SHP77 treated with DMSO at 0.1 percent for 48 hours (cell line): ENCODE measurements at regions not wholly inside any gene's neighbourhood (a gene's known extent, or its start where the extent isn't known, plus 50 kb on each side); places are given as distances from the start of the nearest gene placed in this dataset.

ENCODE experiments used
- DNase-seq: peaks from one replicate; lab custom pipeline; 2025; lab: John Stamatoyannopoulos, UW

DNA sequence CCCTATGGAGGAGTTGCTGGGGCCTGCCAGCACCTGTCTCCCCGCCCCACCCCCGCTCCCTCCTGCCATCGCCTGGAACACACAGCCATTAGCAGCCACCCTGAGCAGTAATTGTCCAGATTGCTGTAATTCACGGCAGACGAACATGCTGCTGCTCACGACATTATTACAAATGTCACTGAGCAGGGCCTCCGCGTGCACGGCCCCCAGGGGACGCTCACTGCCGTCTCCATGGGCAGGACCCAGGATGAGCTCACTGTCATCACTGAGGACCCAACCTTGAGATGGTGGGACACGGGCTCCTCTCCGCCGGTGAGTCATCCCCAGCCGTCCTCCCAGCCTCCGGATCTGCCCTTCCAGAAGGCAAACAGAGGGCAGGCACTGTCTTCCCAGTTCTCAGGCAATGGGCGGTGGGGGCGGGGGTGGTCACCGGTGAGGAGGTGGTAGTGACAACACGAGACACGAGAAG, 100.4 kb downstream of the RFLNA start:
- DNase-seq: no peak

DNA sequence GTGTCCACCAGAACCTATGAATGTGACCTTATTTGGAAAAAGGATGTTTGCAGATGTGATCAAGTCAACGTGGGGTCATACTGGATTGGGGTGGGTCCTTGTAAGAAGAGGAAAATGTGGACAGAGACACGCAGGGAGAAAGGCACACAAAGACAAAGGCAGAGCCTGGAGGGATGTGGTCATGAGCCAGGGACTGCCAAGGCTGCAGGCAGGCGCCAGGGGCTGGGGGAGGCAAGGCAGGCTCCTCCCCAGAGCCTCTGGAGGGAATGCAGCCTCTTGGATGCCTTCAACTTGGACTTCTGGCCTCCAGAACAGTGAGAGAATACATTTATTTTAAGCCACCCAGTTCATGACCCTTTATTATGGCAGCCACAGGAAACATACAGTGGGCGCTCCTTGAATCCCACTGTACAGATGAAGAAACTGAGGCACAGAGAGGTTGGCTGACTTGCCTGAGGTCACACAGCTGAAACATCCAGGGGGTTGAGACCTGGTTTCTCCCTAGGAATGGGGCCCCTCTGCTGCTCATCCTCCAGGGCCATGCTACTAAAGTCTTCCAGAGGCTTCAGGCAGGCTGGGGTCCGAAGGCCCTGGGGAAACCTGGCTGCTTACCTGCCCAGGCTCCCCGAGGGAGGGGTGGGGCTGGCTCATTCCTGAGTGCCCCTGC, 99.7 kb downstream of the RFLNA start:
- DNase-seq: no peak

DNA sequence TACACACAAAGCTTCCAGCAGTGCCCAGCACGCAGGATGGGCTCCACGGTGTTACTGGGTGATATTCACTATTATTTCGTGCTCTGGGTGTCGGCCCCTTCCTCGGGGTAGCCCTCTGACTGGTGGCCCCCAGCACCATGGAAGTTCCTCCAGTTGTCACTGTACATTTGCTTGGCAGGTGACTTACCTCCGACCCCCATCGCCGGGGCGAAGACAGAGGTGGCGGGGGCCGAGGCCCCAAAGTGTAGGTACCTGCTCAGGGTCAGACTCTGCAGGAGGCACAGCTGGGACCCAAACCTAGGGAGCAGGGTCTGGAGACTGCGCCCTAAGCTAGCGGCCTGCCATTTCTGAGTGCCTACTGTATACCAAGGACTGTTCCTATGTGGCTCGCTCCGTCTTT, 98.9 kb downstream of the RFLNA start:
- no peak for DNase-seq

DNA sequence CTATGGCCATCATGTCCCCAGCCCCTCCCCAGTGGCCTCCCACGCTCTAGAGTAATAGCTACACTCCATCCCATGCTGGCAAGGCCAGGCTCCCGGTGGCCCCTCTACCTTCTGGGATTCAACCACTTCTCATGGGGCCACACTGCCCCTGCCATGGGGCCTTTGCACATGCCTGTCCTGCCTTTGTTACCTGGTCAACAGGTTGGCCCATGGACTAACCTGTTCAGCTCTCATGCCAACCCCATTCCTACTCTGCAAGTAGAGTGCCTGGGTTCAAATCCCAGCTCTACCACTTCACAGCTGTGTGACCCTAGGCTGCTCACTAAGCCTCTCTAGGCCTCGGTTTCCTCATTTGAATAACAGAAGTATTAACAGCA, 98.5 kb downstream of the RFLNA start:
- no peak for DNase-seq

DNA sequence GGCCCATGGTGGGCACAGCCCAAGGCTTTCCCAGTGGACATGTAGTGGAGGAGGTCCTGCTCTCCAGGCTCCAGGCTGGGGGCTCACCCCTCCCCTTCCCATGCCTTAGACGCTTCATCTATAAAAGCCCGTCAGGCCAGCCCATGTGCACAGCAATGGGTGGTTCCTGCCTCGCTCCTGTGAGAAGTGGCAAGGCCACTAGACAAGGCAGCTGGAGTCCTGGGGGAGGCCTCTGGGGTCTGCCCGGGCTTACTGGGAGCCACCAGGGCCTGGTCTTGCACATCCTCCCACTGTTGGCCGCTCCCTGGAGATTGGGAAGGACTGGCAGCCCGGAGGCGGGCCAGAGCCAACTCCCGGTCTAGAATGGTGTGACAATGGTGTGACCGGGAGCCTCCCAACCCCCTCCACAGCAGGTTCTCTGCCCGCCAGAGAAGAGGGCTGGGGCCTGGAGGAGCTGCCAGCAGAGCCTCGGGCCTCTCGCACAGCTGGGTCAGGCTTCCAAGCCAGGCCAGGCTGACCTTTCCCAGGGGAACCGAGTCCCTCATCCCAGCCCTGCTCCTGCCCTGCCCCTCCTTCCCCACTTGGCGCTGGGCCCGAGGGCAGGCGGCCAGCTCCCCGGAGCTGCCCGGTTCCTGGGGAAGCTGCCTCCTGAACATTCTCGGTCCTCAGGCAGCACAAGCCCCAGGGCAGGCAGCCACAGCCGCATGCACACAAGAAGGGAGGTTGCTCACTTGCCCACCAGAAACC, 97.9 kb downstream of the RFLNA start:
- no peak for DNase-seq

DNA sequence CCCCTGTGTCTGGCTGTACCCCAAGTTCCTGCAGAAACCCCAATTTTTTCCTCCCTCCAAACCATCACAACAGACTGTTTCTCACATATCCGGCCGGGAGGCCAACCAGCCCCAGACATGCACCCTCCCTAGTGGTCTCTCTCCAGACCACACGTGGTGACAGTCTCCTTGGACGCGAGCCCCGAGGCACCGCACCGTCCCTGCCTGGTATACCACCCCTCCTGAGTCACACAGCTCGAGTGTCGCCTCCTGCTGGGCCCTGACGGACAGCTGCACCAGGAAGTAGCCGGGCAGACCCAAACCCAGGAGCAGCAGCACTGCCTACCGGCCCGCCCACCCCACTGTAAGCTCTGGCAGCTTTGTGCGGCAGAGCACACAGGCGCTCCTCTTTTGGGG, 97.4 kb downstream of the RFLNA start:
- no peak for DNase-seq

DNA sequence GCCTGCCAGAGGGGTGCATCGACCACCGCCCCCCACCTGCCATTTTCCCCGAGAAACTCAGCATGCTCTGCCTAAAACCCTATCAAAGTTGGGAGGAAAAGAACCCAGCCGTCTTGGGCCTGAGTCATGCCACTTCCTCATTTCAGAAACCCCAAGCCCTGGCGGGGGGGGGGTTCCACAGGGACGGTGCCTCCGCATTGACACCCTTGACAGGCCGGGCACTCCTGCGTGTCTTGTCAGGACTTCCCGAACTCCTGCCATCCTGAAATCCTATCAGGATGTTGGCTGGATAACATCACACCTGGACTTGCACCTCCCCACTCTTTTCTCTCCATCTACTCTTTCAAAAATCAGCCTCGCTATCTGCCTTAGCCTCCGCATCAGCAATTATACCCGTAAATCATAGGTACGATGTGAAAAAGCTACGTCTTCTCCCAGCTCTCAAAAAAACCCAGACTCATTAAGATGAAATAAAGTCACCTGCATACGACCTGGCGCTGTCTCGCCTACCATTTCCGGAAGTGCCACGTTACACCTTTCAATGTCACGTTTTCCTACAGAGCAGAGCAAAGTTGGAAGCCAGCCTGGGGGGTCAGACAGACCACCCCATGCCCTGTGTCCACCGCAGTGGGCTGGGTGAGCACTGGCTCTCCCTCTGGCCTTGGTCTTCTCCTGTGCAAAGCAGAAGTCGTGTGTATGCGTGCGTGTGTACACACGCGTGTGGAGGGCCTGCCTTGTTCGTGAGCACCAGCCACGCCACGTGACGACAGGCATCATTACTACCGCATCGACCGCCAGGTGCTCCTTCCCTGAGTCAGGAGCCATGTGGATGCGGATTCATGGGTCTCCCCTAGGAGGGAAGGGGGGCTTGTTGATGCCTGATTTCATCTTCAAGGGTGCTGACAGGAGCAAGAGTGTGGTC, 96.7 kb downstream of the RFLNA start:
- DNase-seq: no peak

DNA sequence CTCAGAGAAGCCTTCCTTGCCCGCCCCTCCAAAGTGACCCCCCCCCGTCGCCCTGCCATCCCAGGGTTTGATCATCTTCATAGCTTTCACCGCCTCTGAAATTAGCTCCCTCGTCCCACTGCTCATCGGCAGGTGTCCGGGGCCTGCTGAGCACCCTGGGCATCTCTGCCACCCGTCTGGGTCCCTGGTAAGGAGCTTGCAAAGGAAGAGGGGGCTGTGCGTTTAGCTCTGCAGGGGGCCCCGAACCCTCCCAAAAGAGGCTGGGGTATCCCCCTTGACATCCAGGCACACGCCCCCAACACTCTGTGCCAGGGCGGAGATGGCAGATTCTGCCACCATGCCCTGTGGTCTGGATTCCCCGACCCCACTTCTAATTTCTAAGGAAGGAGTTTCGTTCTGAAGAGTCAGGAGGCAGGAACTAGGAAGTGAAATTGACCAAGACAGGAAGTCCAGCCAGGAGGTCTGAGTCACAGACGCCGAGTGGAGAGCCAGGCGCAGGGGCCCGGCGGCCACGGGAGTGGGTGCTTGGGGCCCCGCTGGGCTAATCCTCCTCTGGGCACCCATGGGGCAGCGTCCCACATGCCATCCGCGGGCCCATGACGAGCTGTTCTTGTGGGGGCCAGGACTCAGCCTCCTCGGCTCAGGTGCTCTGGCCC, 95.7 kb downstream of the RFLNA start:
- DNase-seq: no peak

DNA sequence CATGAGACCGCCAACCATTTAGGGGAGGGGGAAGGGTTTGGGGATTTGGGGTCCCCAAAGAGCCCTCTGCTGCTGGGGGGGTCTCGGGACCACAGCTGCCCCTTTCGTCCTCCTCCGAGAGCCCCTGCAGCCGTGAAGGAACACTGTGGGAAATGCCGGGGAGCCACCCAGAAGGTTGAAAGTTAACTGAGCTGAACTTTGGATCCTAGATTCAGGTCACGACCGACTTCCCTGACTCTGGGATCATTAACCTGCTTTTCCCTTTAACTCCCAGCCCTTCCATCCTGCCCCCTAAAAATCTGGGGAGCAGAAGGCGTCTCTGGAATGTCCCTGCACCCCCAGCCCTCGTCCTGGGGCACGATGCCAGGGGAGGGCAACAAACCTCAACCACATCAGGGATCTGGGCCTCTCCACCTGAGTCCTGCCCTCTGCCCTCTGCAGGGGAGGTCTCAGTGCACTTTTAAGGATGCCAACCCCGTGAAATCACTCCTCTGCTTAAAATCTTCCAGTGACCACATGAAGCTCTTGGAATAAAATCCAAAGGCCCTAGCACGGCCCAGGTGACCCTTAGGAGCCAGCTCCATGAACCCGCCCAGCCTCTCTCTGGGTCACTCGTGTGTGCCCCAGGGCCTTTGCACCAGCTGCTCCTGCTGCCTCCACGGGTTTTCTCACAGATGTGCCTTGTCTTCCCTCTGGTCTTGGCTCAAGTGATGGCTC, 95.0 kb downstream of the RFLNA start:
- no peak for DNase-seq

DNA sequence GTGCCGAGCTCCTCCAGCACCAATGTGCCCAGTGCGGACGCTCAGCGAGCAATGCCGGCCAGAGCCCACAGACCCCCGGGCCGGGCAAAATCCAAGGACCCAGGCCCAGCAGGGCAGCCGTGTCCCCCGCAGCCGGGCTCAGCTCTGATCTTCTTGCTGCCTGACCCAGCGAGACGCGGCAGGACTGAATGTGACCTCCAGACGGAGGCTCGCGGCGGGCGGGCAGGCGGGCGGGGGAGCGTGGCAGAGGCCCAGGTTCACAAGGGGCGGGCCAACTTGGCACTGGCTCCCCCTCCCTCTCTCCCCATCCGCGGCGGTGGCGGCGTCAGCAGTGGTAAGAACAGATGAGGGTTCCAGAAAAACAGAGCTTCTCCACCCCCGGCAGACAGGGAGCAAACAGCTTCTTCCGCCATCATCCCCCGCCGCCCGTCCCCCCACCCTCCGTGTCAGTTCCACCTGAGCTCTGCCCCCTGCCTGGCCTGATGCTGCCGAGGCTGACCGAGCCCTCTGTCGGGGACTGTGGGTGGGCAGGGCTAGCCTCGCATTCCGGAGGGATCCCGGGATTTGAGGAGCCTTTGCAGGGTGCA, 94.3 kb downstream of the RFLNA start:
- DNase-seq: no peak

DNA sequence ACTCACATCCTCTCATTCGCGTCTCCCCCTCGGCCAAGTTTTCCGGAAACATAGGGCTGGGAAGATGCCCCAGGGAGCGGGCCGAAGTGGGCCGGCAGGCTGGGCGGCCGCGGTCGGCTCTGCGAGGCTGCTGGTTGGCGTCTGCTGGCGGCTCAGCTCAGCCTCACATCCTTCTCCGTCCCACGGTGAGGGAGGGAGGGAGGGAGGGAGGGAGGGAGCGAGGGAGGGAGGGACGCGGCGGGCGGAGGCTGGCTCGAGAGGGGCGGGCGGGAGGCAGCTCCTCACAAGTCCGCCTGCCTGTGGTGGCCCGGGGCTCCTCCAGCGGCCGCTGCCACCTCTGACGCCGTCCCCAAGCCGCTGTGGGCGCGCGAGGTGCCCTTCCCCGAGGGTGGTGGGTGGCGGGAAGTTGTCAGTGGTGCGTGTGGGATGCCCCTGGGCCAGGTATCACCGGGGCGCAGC, 93.8 kb downstream of the RFLNA start:
- DNase-seq: no peak

DNA sequence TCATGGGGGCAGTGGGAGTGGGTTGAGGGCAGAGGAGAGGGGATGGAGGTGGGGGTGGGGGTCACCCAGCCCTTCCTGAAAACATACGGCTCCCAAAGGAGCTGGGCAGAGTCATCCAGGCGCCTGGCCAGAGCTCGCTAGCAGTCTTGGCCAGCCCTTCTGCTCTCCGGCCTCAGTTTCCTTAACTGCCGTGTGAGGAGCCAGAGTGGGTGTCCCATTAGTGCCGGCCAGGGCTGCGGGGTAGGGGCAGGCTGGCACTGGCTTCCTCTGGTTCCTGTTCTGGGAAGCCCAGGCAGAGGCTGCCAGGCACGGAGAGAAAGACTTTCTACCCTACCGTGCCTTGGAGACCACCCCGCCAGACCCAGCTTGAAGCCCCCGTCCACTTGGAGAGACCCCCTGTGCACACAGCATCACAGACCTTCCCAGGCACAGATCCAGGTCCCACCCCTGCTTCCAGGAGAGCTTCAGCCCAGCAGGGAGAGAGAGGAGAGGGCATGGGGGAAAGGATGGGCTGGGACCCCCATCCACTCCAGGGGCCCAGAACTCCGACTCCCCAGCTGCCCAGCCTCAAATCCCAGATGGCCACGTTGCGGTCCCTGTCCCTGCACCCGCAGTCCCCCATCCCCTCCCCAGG, 93.3 kb downstream of the RFLNA start:
- no peak for DNase-seq

DNA sequence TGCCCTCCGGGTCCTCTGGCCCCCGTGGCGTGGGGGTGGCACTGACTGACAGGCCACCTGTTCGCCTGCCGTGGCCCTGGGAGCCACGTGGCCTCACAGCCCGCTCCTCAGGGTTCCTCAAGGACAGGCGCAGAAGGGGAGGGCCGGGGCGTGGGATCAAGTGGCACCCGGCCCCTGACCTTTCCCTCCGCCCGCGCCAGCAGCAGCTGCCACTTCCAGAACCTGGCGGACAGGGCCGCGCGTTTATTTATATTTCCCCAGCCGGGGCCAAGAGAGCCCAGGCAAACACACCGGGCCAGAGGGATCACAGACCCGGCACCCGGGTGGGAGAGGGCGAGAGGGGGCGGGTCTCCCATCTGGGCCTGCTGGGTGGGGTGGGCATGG, 92.6 kb downstream of the RFLNA start:
- no peak for DNase-seq

DNA sequence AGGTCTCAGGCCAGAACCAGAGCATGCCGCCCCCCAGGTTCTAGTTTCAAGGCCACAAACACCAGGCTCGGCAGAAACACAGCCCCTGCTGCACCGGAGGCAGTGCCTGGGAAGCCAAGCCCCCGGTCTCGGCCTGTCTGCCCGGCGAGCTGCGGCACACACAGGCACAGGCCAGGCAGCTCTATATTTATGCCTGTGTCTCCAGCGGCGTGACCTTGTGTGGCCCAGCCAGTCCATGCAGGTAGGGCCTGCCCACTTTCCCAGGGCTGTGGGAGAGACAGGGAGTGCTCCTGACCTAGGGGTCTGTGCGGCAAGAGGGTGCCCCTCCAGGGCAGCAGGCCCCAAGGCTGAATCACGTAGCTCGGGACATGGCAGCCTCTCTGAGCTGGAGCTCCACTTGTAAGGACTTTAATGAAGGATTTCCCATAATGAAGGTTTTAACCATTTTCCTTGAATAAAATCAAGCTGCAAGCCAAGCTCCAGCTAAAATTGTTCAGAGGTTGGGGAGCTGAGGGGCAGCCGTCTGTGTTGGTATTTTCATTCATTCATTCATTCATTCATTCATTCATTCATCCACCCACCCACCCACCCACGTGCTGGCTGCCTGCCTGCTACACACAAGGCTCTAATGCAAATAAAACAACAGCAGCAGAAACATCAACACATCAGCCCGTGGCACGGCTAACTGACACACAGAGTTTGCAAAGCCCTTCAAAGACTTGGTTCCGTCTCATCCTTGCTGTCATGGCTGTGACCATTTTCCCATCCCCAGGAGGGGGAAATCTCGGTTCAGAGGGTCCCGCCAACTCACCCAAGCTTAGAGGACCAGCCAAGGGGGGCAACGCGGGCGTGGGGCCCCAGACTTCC, 92.0 kb downstream of the RFLNA start:
- DNase-seq: no peak

DNA sequence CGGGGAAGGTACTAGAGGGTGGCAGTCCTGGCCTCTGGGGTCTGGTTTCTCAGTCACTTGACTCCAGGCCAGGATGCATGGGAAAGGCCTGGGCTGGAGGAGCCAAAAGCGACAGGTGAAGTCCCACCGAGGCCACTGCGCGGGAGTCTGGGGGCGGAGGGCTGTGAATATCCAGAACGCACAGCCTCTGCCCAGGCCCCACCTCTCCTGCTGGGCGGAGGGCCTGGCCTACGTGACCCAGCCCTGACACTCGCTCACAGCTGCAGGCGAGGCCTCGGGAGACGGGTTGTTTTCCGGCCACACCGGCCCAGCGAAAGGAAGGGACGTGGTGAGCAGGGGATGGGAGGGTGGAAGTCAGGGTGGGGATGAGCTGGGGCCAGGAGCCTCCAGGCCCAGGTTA, 91.2 kb downstream of the RFLNA start:
- DNase-seq: no peak

DNA sequence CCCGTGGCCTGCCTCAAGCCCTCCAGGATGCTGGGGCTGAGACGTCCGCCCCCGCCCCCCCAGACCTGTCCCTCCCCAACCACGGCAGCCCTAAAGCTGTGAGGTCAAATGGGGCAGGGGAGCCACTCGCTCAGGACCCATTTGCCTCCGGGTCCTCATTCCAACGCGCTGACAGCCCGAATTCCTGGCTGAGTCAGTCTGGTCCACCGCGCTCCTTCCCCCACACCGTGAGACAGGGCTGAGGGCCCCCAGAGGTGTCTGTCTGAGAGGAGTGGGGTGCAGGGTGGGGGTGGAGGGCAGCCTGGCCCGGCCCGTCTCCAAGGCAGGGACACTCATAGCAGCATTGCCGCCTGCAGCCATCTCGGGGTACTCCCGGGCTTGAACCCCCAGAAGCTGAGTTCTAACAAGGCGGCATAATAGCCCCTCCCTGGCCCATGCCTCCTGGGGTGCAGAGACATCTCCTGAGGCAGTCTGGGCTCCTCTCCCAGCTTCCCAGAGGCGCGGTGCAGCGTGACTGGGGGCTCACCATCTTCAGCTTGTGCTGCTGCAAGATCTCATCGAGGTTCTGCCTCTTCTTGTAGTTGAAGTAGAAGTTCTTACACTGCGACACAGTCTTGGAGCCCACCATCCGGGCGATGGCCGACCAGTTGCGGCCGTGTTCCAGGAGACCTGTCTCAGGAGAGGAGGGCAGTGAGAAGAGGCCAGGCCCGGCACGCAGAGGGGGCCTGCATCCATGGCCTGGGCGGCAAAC, 90.5 kb downstream of the RFLNA start:
- DNase-seq: no peak

DNA sequence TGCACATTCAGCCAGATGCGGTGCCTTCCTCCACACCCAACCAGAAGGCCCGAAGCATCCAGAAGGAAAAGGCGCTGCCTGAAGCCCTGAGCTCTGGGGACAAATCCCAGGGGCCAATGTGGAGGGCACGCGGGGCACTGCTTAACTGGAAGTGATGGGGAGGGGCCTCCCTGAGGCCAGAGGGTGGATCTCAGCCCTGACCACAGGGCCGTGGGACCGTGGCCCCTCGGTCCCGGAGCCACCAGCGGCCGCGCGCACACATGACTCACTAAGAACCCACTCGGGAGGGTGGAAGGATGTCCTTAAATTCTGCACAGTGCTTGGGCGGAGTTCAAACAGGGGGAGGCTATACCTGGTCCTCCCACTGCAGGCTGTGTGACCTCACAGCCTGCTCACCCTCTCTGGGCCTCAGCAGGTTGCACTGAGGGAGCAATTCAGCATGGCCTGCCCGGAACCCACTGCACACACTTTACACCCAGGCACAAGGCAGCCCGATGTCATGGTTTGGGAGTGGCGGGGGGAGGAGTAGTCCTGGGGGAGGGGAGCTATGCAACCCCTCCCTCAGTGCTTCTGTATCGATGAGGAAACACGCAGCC, 89.5 kb downstream of the RFLNA start:
- DNase-seq: no peak

DNA sequence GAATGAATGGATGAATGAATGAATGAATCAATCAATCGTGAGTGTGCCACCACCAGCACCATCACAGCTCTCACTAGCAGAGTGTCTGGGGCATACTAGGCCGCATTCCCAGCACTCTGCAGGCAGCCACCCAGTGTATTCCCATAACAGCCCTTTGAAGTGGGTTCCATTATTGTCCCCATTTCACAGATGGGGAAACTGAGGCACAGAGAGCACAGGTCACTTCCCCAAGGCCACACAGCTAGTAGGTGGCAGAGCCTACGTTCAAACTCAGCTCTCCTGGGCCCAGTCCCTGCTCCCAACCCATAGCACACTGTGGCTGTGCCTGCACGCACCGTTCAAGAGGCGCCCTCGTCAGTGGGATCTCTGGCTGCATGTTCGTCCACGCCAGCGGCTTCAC, 88.1 kb downstream of the RFLNA start:
- DNase-seq: no peak
